Caco-2 (cell line): ENCODE measurements at regions not wholly inside any gene's neighbourhood (a gene's known extent, or its start where the extent isn't known, plus 50 kb on each side); places are given as distances from the start of the nearest gene placed in this dataset.

Experiments used
- BruUV-seq: library from RNA; stranded (reverse); fragments of 400-500 nt; replicated peaks from 2 replicates; lab custom pipeline; 2021; lab: Mats Ljungman, UMichigan
- CTCF ChIA-PET: fragments of 300-600 bp; sonication (Branson Sonifier 250); formaldehyde crosslinking; loops from one replicate; lab custom pipeline; 2022; ENCODE audit warnings: antibody characterized with exemption; lab: Charles Lee
- POLR2A ChIA-PET: fragments of 300-600 bp; sonication (Branson Sonifier 250); formaldehyde crosslinking; loops from one replicate; lab custom pipeline; 2022; ENCODE audit warnings: antibody characterized with exemption; lab: Charles Lee
- DNase-seq, 2 experiments: peaks; one replicate each; pipeline versions ENCODE4 v3.0.0 to v3.0.0-alpha.2; 2020 to 2022
- H3K27me3 ChIP-seq: replicated peaks from 2 replicates; pipeline ENCODE4 v1.6.0; 2011; ENCODE audit warnings: low read length; ENCODE audit not compliant: control insufficient read depth, insufficient read depth
- H3K36me3 ChIP-seq: 2 replicates; pipeline ENCODE4 v1.5.1; 2011; ENCODE audit warnings: low read length; ENCODE audit not compliant: control insufficient read depth, insufficient read depth
- H3K4me1 ChIP-seq: fragments of 250-450 bp; sonication (Bioruptor Pico); 2 replicates; pipeline ENCODE4 v1.5.1; 2020; ENCODE audit warnings: mild to moderate bottlenecking
- H3K4me3 ChIP-seq: 2 replicates; pipeline ENCODE4 v1.5.1; 2011; ENCODE audit warnings: low read depth, mild to moderate bottlenecking, control low read depth, low read length
- H3K9me3 ChIP-seq: fragments of 250-450 bp; sonication (Bioruptor Pico); 2 replicates; pipeline ENCODE4 v1.5.1; 2020; ENCODE audit warnings: mild to moderate bottlenecking, moderate library complexity
- H3K27ac Mint-ChIP-seq: one replicate; pipeline ENCODE4 v1.8.0; 2022; ENCODE audit warnings: mixed read lengths; ENCODE audit not compliant: unreplicated experiment
- H3K27me3 Mint-ChIP-seq: one replicate; pipeline ENCODE4 v1.8.0; 2022; ENCODE audit warnings: mixed read lengths; ENCODE audit not compliant: insufficient read depth, unreplicated experiment
- H3K36me3 Mint-ChIP-seq: one replicate; pipeline ENCODE4 v1.8.0; 2022; ENCODE audit warnings: mild to moderate bottlenecking, mixed read lengths; ENCODE audit not compliant: insufficient read depth, unreplicated experiment
- H3K4me1 Mint-ChIP-seq: one replicate; pipeline ENCODE4 v1.8.0; 2022; ENCODE audit warnings: low read depth, mixed read lengths; ENCODE audit not compliant: unreplicated experiment
- H3K4me3 Mint-ChIP-seq: one replicate; pipeline ENCODE4 v1.8.0; 2022; ENCODE audit warnings: mild to moderate bottlenecking, moderate library complexity, mixed read lengths; ENCODE audit not compliant: unreplicated experiment
- H3K9me3 Mint-ChIP-seq: one replicate; pipeline ENCODE4 v1.8.0; 2022; ENCODE audit warnings: mixed read lengths; ENCODE audit not compliant: unreplicated experiment
- intact Hi-C: fragments of 100-400 bp; cut with micrococcal nuclease; formaldehyde crosslinking; loops from one replicate; pipeline ENCODE4 v1.10.0; 2022; ENCODE audit not compliant: unreplicated experiment
- TF ChIP-seq, protein P1 (sequence below), 2 experiments: fragments of 200-600 bp in 1 of 2; IDR thresholded peaks; 1 replicate in 1 of 2; 2 replicates in 1 of 2; pipeline versions ENCODE4 v1.5.1 to v1.8.0; 2011 to 2022; ENCODE audit warnings: antibody characterized with exemption in 1 of 2, control low read depth in 1 of 2, inconsistent platforms in 1 of 2, low read depth in 1 of 2, low read length in 1 of 2, mild to moderate bottlenecking in 1 of 2, moderate library complexity in 1 of 2; ENCODE audit not compliant: insufficient read depth in 1 of 2, severe bottlenecking in 1 of 2, unreplicated experiment in 1 of 2

DNA sequence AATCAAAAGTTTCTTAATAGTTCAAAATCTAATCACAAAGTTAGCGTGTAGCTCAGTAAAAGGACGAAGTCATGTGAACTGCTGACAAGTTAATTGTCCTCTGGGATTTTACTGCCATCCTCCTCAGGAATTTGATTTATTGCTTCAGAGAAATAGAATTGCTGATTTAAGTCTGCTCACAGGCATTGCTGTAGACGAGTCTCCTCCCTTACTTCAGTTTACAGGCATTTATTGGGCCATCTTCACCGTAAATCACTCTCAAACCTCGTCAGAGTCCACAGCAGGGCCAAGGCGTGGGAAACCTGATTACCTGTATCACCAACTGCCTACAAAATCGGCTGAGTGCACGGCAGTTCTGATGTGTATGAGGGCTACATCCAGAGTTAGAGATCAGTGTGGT lies 119.1 kb upstream of the PDE10A start:
- no peaks in the 10 kb centered on the region for H3K9me3 ChIP-seq
- Mint-ChIP-seq H3K27ac (no peak overlapping the region), H3K9me3 (no peaks in the 10 kb centered on the region), H3K4me3 (no peak overlapping the region), H3K4me1 (no peaks in the 10 kb centered on the region), H3K36me3 (no peaks in the 10 kb centered on the region), H3K27me3 (peaks cover 5% of the 10 kb centered on the region)
- DNase-seq = no peak
- ChIA-PET CTCF (no interaction called here), POLR2A (no interaction called here)
- no peaks in the 10 kb centered on the region for H3K36me3 ChIP-seq
- H3K27me3 ChIP-seq = no peaks in the 10 kb centered on the region
- no peak overlapping the region for H3K4me3 ChIP-seq
- intact Hi-C loops = no loop called here
- no TSS peak for BruUV-seq
- TF ChIP-seq, protein P1, sequence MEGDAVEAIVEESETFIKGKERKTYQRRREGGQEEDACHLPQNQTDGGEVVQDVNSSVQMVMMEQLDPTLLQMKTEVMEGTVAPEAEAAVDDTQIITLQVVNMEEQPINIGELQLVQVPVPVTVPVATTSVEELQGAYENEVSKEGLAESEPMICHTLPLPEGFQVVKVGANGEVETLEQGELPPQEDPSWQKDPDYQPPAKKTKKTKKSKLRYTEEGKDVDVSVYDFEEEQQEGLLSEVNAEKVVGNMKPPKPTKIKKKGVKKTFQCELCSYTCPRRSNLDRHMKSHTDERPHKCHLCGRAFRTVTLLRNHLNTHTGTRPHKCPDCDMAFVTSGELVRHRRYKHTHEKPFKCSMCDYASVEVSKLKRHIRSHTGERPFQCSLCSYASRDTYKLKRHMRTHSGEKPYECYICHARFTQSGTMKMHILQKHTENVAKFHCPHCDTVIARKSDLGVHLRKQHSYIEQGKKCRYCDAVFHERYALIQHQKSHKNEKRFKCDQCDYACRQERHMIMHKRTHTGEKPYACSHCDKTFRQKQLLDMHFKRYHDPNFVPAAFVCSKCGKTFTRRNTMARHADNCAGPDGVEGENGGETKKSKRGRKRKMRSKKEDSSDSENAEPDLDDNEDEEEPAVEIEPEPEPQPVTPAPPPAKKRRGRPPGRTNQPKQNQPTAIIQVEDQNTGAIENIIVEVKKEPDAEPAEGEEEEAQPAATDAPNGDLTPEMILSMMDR (IDR thresholded peaks at IDR 0.05; ENCODE audit: insufficient read depth in 1 of 2, low read depth in 1 of 2, low read length in 1 of 2, severe bottlenecking in 1 of 2, unreplicated experiment in 1 of 2) = no peak
- 0 out of 2 replicates have a peak, but pooled peaks cover 3% of the 10 kb centered on the region for H3K4me1 ChIP-seq

DNA sequence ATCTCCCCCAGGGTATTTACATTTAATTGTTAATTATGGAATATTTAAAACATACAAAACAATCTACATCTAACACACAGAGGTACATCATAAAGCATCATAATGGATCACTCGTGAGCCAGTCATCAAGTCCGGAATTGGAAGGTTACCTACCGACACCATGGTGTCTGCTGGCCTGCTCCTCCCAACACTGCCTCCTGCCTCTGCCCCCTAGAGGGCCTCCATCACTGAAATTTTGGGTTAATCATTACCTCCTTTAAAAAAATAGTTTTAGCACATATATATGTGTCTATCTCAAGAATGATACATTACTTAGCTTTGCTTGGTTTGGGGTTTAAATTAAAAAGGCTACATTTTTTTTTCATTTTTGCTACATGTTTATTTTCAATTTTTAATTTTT lies 114.6 kb upstream of the PDE10A start:
- intact Hi-C loops = no loop called here
- TF ChIP-seq, protein P1 (IDR thresholded peaks at IDR 0.05; ENCODE audit: insufficient read depth in 1 of 2, low read depth in 1 of 2, low read length in 1 of 2, severe bottlenecking in 1 of 2, unreplicated experiment in 1 of 2) = no peak
- Histone ChIP-seq H3K4me1 (0 out of 2 replicates have a peak, but pooled peaks cover 3% of the 10 kb centered on the region), H3K27me3 (no peaks in the 10 kb centered on the region), H3K9me3 (no peaks in the 10 kb centered on the region), H3K36me3 (no peaks in the 10 kb centered on the region), H3K4me3 (no peak overlapping the region)
- no TSS peak for BruUV-seq
- Mint-ChIP-seq H3K4me1 (no peaks in the 10 kb centered on the region), H3K27me3 (peaks cover 10% of the 10 kb centered on the region), H3K9me3 (no peaks in the 10 kb centered on the region), H3K4me3 (no peak overlapping the region), H3K36me3 (no peaks in the 10 kb centered on the region), H3K27ac (no peak overlapping the region)
- no peak for DNase-seq
- POLR2A ChIA-PET = no interaction called here
- CTCF ChIA-PET = no interaction called here

DNA sequence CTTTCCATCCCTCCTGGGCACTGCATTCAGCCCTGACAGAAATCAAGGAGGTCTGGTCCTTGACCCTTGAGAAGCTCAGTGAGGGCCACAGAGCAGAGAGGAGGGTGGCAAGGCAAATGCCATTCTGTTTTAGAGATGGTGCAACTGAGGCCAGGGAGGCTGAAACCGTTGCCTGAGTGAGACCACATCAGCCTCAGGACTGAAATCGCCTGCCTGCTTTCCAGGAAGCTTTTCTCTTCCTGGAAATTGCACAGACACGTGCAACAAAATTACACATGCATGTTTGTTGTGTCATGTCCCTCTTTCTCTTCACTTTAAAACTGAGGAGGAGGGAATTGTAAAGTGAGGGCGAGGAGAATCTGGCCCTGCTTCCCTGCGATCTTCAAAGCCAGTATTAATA lies 113.7 kb upstream of the PDE10A start:
- Mint-ChIP-seq H3K4me3 (no peak overlapping the region), H3K4me1 (no peaks in the 10 kb centered on the region), H3K27ac (no peak overlapping the region), H3K36me3 (no peaks in the 10 kb centered on the region), H3K9me3 (no peaks in the 10 kb centered on the region), H3K27me3 (peaks cover 14% of the 10 kb centered on the region)
- no TSS peak for BruUV-seq
- H3K36me3 ChIP-seq = no peaks in the 10 kb centered on the region
- H3K9me3 ChIP-seq = no peaks in the 10 kb centered on the region
- H3K4me3 ChIP-seq = no peak overlapping the region
- H3K4me1 ChIP-seq = no peaks in the 10 kb centered on the region
- ChIA-PET POLR2A (no interaction called here), CTCF (no interaction called here)
- H3K27me3 ChIP-seq = no peaks in the 10 kb centered on the region
- no peak for DNase-seq
- TF ChIP-seq, protein P1 (IDR thresholded peaks at IDR 0.05; ENCODE audit: insufficient read depth in 1 of 2, low read depth in 1 of 2, low read length in 1 of 2, severe bottlenecking in 1 of 2, unreplicated experiment in 1 of 2) = no peak
- intact Hi-C loops = no loop called here
